ENCODE measurements at regions not wholly inside any gene's neighbourhood (a gene's known extent, or its start where the extent isn't known, plus 50 kb on each side); places are given as distances from the start of the nearest gene placed in this dataset.

DNA sequence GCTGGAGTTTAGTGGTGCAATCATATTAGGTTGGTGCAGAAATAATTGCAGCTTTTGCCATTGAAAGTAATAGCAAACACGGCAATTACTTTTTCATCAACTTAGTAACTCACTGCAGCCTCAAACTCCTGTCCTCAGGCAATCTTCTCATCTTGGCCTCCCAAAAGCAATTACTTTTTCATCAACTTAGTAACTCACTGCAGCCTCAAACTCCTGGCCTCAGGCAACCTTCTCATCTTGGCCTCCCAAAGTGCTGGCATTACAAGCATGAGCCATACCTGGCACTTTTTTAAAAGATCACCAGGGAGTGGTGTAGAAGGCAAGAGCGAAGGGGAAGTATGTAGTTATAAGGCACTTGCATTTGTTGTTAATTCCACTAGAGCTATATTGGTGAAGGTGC lies 491.1 kb upstream of the ADGRL3 start:
- TF ChIP-seq, protein P1, sequence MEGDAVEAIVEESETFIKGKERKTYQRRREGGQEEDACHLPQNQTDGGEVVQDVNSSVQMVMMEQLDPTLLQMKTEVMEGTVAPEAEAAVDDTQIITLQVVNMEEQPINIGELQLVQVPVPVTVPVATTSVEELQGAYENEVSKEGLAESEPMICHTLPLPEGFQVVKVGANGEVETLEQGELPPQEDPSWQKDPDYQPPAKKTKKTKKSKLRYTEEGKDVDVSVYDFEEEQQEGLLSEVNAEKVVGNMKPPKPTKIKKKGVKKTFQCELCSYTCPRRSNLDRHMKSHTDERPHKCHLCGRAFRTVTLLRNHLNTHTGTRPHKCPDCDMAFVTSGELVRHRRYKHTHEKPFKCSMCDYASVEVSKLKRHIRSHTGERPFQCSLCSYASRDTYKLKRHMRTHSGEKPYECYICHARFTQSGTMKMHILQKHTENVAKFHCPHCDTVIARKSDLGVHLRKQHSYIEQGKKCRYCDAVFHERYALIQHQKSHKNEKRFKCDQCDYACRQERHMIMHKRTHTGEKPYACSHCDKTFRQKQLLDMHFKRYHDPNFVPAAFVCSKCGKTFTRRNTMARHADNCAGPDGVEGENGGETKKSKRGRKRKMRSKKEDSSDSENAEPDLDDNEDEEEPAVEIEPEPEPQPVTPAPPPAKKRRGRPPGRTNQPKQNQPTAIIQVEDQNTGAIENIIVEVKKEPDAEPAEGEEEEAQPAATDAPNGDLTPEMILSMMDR (IDR thresholded peaks at IDR 0.05) = no peak
- TF ChIP-seq EP300 (IDR thresholded peaks at IDR 0.05) (no peak), POLR2A (IDR thresholded peaks at IDR 0.05; ENCODE audit: low read depth) (no peak)
